GM12892 (cell line): ENCODE measurements at regions not wholly inside any gene's neighbourhood (a gene's known extent, or its start where the extent isn't known, plus 50 kb on each side); places are given as distances from the start of the nearest gene placed in this dataset.

Source experiments
- POLR2A ChIP-seq: IDR thresholded peaks from 2 replicates; pipeline ENCODE4 v1.6.1; 2011; ENCODE audit warnings: low read depth, low read length, control low read depth
- POLR2AphosphoS5 ChIP-seq: IDR thresholded peaks from 2 replicates; pipeline ENCODE4 v1.6.1; 2011; ENCODE audit warnings: low read depth, low read length, control low read depth

- TF ChIP-seq POLR2A: no peak
- TF ChIP-seq POLR2AphosphoS5: no peak
Observed at GRCh38 chr7:10015687-10016086, 958.0 kb upstream of the PHF14 start.
